NB4 (cell line): ENCODE measurements at regions not wholly inside any gene's neighbourhood (a gene's known extent, or its start where the extent isn't known, plus 50 kb on each side); places are given as distances from the start of the nearest gene placed in this dataset.

Experiments
- DNase-seq: peaks from one replicate; pipeline ENCODE4 v3.0.0; 2010; ENCODE audit warnings: low read depth
- H3K4me3 ChIP-seq: one replicate; pipeline ENCODE4 v1.5.1; 2011; ENCODE audit warnings: mild to moderate bottlenecking, low read depth, low read length, moderate library complexity
- CTCF ChIP-seq: IDR thresholded peaks from one replicate; pipeline ENCODE4 v1.5.1; 2012; ENCODE audit warnings: low read depth, low read length
- MAX ChIP-seq: IDR thresholded peaks from 2 replicates; pipeline ENCODE4 v1.6.1; 2011; ENCODE audit warnings: low read depth, low read length
- MYC ChIP-seq: IDR thresholded peaks from 2 replicates; pipeline ENCODE4 v1.6.1; 2011; ENCODE audit warnings: low read depth, low read length
- POLR2A ChIP-seq: IDR thresholded peaks from 2 replicates; pipeline ENCODE4 v1.6.1; 2011; ENCODE audit warnings: mild to moderate bottlenecking; ENCODE audit not compliant: insufficient read length; ENCODE audit errors: extremely low read depth

GRCh38 chr1:208569181-208569580 is 325.0 kb upstream of the PLXNA2 start:
- no peak overlapping the region for H3K4me3 ChIP-seq
- TF ChIP-seq MYC (no peak), MAX (no peak), POLR2A (no peak)
- no peak for DNase-seq

GRCh38 chr1:208570362-208570761 is 326.2 kb upstream of the PLXNA2 start:
- no peak for DNase-seq
- no peak for TF ChIP-seq MAX
- TF ChIP-seq MYC: no peak
- TF ChIP-seq POLR2A: no peak
- TF ChIP-seq CTCF: no peak
- H3K4me3 ChIP-seq: no peak overlapping the region

- no peak for DNase-seq
- no peak for TF ChIP-seq CTCF
- TF ChIP-seq MAX: no peak
- no peak for TF ChIP-seq MYC
- TF ChIP-seq POLR2A: no peak
- no peak overlapping the region for H3K4me3 ChIP-seq
These were observed 332.2 kb upstream of the PLXNA2 start for GRCh38 chr1:208576425-208576824.

GRCh38 chr1:208577381-208577905 is 333.3 kb upstream of the PLXNA2 start:
- DNase-seq: no peak
- no peak overlapping the region for H3K4me3 ChIP-seq
- TF ChIP-seq MAX: no peak
- no peak for TF ChIP-seq POLR2A
- no peak for TF ChIP-seq CTCF
- TF ChIP-seq MYC: no peak

- no peak for TF ChIP-seq MYC
- TF ChIP-seq CTCF: no peak
- TF ChIP-seq POLR2A: no peak
- TF ChIP-seq MAX: no peak
- DNase-seq: no peak
- no peak overlapping the region for H3K4me3 ChIP-seq
These were observed 337.0 kb upstream of the PLXNA2 start for GRCh38 chr1:208581209-208581608.

GRCh38 chr1:208581667-208582066 is 337.5 kb upstream of the PLXNA2 start:
- no peak for DNase-seq
- TF ChIP-seq CTCF (no peak), MYC (no peak), POLR2A (no peak), MAX (no peak)
- no peak overlapping the region for H3K4me3 ChIP-seq
